Endothelial cell of umbilical vein (primary cell): ENCODE measurements at regions not wholly inside any gene's neighbourhood (a gene's known extent, or its start where the extent isn't known, plus 50 kb on each side); places are given as distances from the start of the nearest gene placed in this dataset.

Experiments used
- BruUV-seq: library from RNA; stranded (reverse); fragments of 400-500 nt; replicated peaks from 2 replicates; lab custom pipeline; 2021; lab: Mats Ljungman, UMichigan
- CTCF ChIA-PET: fragments of 300-600, 350-600 bp; sonication (Branson Sonifier 250); formaldehyde crosslinking; loops from one replicate; lab custom pipeline; 2021; ENCODE audit warnings: antibody characterized with exemption, inconsistent platforms; lab: Charles Lee
- POLR2A ChIA-PET: fragments of 300-600, 350-600 bp; sonication (Branson Sonifier 250); formaldehyde crosslinking; loops from one replicate; lab custom pipeline; 2021; ENCODE audit warnings: antibody characterized with exemption, inconsistent platforms; lab: Charles Lee
- DNase-seq: peaks from one replicate; pipeline ENCODE4 v3.0.0-alpha.2; 2011; ENCODE audit warnings: low read depth, low spot score
- FAIRE-seq: peaks from 2 replicates; lab custom pipeline; 2011; peaks lifted over from hg19 to GRCh38; lab: Jason Lieb, UNC
- H2AFZ ChIP-seq: 2 replicates; pipeline ENCODE4 v1.6.0; 2012; ENCODE audit warnings: low read depth, low read length, control low read depth, inconsistent platforms
- H3K27ac ChIP-seq: 2 replicates; pipeline ENCODE4 v1.5.1; 2011; ENCODE audit warnings: low read depth, mild to moderate bottlenecking, control low read depth, low read length, moderate library complexity; ENCODE audit not compliant: insufficient read depth
- H3K27me3 ChIP-seq, 2 experiments: 2 replicates each; pipeline versions ENCODE4 v1.6.0 to v1.6.1; 2011; ENCODE audit warnings: low read length in 2 of 2, mixed read lengths in 1 of 2; ENCODE audit not compliant: control insufficient read depth in 2 of 2, insufficient read depth in 2 of 2
- H3K36me3 ChIP-seq, 2 experiments: 2 replicates in 1 of 2; 3 replicates in 1 of 2; pipeline ENCODE4 v1.5.1; 2011; ENCODE audit warnings: low read length in 2 of 2, mild to moderate bottlenecking in 1 of 2, moderate library complexity in 1 of 2; ENCODE audit not compliant: control insufficient read depth in 2 of 2, insufficient read depth in 2 of 2; ENCODE audit errors: extremely low read depth in 1 of 2
- H3K4me1 ChIP-seq: 3 replicates; pipeline ENCODE4 v1.5.1; 2011; ENCODE audit warnings: mild to moderate bottlenecking, low read length; ENCODE audit not compliant: control insufficient read depth, insufficient read depth; ENCODE audit errors: extremely low read depth
- H3K4me2 ChIP-seq: 2 replicates; pipeline ENCODE4 v1.6.1; 2011; ENCODE audit warnings: low read length, control low read depth, mixed read lengths; ENCODE audit not compliant: insufficient read depth
- H3K4me3 ChIP-seq, 3 experiments: fragments of 200-600 bp in 1 of 3; sonication (generic), shearing (Covaris generic) in 1 of 3; replicated peaks in 1 of 3; 2 replicates each; pipeline ENCODE4 v1.5.1; 2011 to 2016; ENCODE audit warnings: control low read depth in 3 of 3, low read length in 3 of 3, mild to moderate bottlenecking in 2 of 3, inconsistent platforms in 1 of 3, low read depth in 1 of 3, moderate library complexity in 1 of 3; ENCODE audit not compliant: insufficient read depth in 1 of 3
- H3K79me2 ChIP-seq: 2 replicates; pipeline ENCODE4 v1.6.0; 2012; ENCODE audit warnings: low read length, inconsistent platforms; ENCODE audit not compliant: control insufficient read depth, insufficient read depth
- H3K9ac ChIP-seq: replicated peaks from 2 replicates; pipeline ENCODE3; 2011; ENCODE audit warnings: low read length, control low read depth; ENCODE audit not compliant: insufficient read depth; ENCODE audit errors: extremely low read depth
- H3K9me1 ChIP-seq: replicated peaks from 3 replicates; pipeline ENCODE4 v1.6.0; 2011; ENCODE audit warnings: mild to moderate bottlenecking, low read length; ENCODE audit not compliant: control insufficient read depth, insufficient read depth; ENCODE audit errors: extremely low read depth
- H3K9me3 ChIP-seq: replicated peaks from 2 replicates; pipeline ENCODE4 v1.5.1; 2012; ENCODE audit warnings: low read length, inconsistent platforms; ENCODE audit not compliant: control insufficient read depth, insufficient read depth
- H4K20me1 ChIP-seq: replicated peaks from 2 replicates; pipeline ENCODE3; 2011; ENCODE audit warnings: mild to moderate bottlenecking, low read length; ENCODE audit not compliant: control insufficient read depth, insufficient read depth; ENCODE audit errors: extremely low read depth
- CTCF ChIP-seq, 2 donors: IDR thresholded peaks; 1 replicate in 1 of 2; 2 replicates in 1 of 2; pipeline ENCODE4 v1.5.1; 2011; ENCODE audit warnings: low read length in 2 of 2, mild to moderate bottlenecking in 2 of 2, moderate library complexity in 2 of 2, control low read depth in 1 of 2, inconsistent platforms in 1 of 2, low read depth in 1 of 2; ENCODE audit not compliant: insufficient read depth in 1 of 2; ENCODE audit errors: extremely low read depth in 1 of 2
- EZH2 ChIP-seq: IDR thresholded peaks from 2 replicates; pipeline ENCODE4 v1.6.1; 2012; ENCODE audit warnings: borderline replicate concordance, low read depth, mild to moderate bottlenecking, moderate library complexity, low read length, inconsistent platforms; ENCODE audit not compliant: severe bottlenecking
- FOS ChIP-seq: IDR thresholded peaks from 2 replicates; pipeline ENCODE4 v1.6.1; 2011; ENCODE audit warnings: mild to moderate bottlenecking, low read length, moderate library complexity, borderline replicate concordance; ENCODE audit not compliant: insufficient read depth
- GATA2 ChIP-seq: IDR thresholded peaks from 2 replicates; pipeline ENCODE4 v1.7.0; 2011; ENCODE audit warnings: low read depth, mild to moderate bottlenecking, moderate library complexity, mixed read lengths, low read length; ENCODE audit not compliant: insufficient read length, insufficient read depth
- JUN ChIP-seq: IDR thresholded peaks from 2 replicates; pipeline ENCODE4 v1.6.1; 2011; ENCODE audit warnings: borderline replicate concordance, low read depth; ENCODE audit not compliant: insufficient read length, insufficient read depth
- MAX ChIP-seq: IDR thresholded peaks from 2 replicates; pipeline ENCODE4 v1.6.1; 2011; ENCODE audit not compliant: insufficient read depth, insufficient read length
- MYC ChIP-seq: IDR thresholded peaks from one replicate; pipeline ENCODE4 v1.6.1; 2011; ENCODE audit warnings: mild to moderate bottlenecking, low read depth, low read length
- POLR2A ChIP-seq: IDR thresholded peaks from 2 replicates; pipeline ENCODE4 v1.6.1; 2012; ENCODE audit warnings: low read depth, mild to moderate bottlenecking, control low read depth, low read length
- POLR2AphosphoS5 ChIP-seq: IDR thresholded peaks from 2 replicates; pipeline ENCODE4 v1.6.1; 2012; ENCODE audit warnings: low read depth, mild to moderate bottlenecking, control low read depth, low read length, moderate library complexity; ENCODE audit not compliant: insufficient read depth
- dilution Hi-C: fragments of 300-500 bp; cut with MboI; formaldehyde crosslinking; loops from one replicate; pipeline ENCODE4 v1.15.0; 2019; ENCODE audit warnings: low sequenced_read_pairs; ENCODE audit not compliant: extremely low pct_ligation_motif_present
- intact Hi-C: fragments of 100-400 bp; cut with micrococcal nuclease; formaldehyde crosslinking; loops from one replicate; pipeline ENCODE4 v1.10.0; 2022

GRCh38 chr2:22497064-22497463 is 887.9 kb upstream of the KLHL29 start:
- FAIRE-seq: no peak
- Histone ChIP-seq H3K79me2 (no peaks in the 10 kb centered on the region), H3K27ac (no peak overlapping the region), H3K36me3 (no peaks in the 10 kb centered on the region), H4K20me1 (no peaks in the 10 kb centered on the region), H3K4me2 (no peak overlapping the region), H3K9me1 (no peaks in the 10 kb centered on the region), H2AFZ (no peak overlapping the region), H3K4me3 (no peak overlapping the region), H3K9me3 (peaks cover 2% of the 10 kb centered on the region), H3K4me1 (no peaks in the 10 kb centered on the region), H3K27me3 (no peaks in the 10 kb centered on the region), H3K9ac (no peak overlapping the region)
- DNase-seq: no peak
- BruUV-seq: no TSS peak
- ChIA-PET CTCF (no interaction called here), POLR2A (no interaction called here)
- intact Hi-C loops (no loop called here), dilution Hi-C loops (no loop called here)
- TF ChIP-seq CTCF (IDR thresholded peaks at IDR 0.05; ENCODE audit: extremely low read depth in 1 of 2, insufficient read depth in 1 of 2, low read depth in 1 of 2, low read length in 2 of 2) (no peak), POLR2AphosphoS5 (no peak), GATA2 (no peak), MYC (no peak), JUN (no peak), EZH2 (no peak), POLR2A (no peak)

DNA sequence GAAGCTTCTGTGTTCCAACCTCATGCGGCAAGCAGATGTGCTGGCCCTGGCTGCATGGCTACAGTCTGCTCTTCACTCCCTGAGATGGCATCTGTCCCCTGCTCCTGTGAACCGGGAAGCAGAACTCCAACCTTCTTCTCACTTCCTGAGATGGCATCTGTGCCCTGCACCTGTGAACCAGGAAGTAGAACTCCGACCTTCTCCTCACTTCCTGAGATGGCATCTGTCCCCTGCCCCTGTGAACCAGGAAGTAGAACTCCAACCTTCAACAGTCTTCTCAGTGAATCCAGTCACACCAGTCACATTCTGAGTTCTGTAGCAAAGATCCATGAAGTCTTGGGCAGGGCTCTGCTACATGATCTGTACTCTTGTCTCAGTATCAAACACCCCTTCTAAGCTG is 887.2 kb upstream of the KLHL29 start:
- FAIRE-seq: no peak
- Histone ChIP-seq H3K9ac (no peak overlapping the region), H3K4me1 (no peaks in the 10 kb centered on the region), H4K20me1 (no peaks in the 10 kb centered on the region), H3K4me3 (no peak overlapping the region), H3K9me3 (peaks cover 2% of the 10 kb centered on the region), H3K36me3 (no peaks in the 10 kb centered on the region), H2AFZ (no peak overlapping the region), H3K27me3 (no peaks in the 10 kb centered on the region), H3K79me2 (no peaks in the 10 kb centered on the region), H3K4me2 (no peak overlapping the region), H3K27ac (no peak overlapping the region), H3K9me1 (no peaks in the 10 kb centered on the region)
- ChIA-PET POLR2A (no interaction called here), CTCF (no interaction called here)
- dilution Hi-C loops (no loop called here), intact Hi-C loops (no loop called here)
- no TSS peak for BruUV-seq
- DNase-seq: no peak
- TF ChIP-seq CTCF (IDR thresholded peaks at IDR 0.05; ENCODE audit: extremely low read depth in 1 of 2, insufficient read depth in 1 of 2, low read depth in 1 of 2, low read length in 2 of 2) (no peak), GATA2 (no peak), MAX (no peak), JUN (no peak), POLR2A (no peak), MYC (no peak), POLR2AphosphoS5 (no peak), FOS (no peak)
